Hepatocyte (in vitro differentiated cells): ENCODE measurements at regions not wholly inside any gene's neighbourhood (a gene's known extent, or its start where the extent isn't known, plus 50 kb on each side); places are given as distances from the start of the nearest gene placed in this dataset.

Experiments used
- EZH2 ChIP-seq: fragments of 200-600 bp; sonication (generic); IDR thresholded peaks from 2 replicates; pipeline ENCODE4 v1.6.1; 2016; ENCODE audit warnings: antibody characterized with exemption, mild to moderate bottlenecking, borderline replicate concordance
- TF ChIP-seq, protein P1 (sequence below): fragments of 200-600 bp; sonication (generic); IDR thresholded peaks from 2 replicates; pipeline ENCODE4 v1.5.1; 2016; ENCODE audit warnings: antibody characterized with exemption, mild to moderate bottlenecking; ENCODE audit not compliant: poor library complexity

DNA sequence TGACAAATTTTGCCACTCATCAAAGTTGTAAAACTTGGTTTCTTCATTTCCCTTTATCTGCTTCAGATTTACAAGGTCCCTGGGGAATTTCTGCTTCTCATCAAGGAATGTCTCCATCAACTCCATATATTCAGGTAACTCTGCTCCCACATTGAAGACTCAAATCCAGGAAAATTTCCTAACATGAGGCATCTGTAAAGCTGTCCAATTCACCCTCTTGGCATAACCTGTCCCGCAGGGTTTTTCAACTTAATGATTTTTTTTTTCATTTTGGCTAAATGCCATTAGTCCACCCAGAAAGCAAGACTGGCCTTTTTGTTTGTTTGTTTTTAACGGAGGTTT, 50.2 kb upstream of the SLC30A5 start:
- TF ChIP-seq, protein P1, sequence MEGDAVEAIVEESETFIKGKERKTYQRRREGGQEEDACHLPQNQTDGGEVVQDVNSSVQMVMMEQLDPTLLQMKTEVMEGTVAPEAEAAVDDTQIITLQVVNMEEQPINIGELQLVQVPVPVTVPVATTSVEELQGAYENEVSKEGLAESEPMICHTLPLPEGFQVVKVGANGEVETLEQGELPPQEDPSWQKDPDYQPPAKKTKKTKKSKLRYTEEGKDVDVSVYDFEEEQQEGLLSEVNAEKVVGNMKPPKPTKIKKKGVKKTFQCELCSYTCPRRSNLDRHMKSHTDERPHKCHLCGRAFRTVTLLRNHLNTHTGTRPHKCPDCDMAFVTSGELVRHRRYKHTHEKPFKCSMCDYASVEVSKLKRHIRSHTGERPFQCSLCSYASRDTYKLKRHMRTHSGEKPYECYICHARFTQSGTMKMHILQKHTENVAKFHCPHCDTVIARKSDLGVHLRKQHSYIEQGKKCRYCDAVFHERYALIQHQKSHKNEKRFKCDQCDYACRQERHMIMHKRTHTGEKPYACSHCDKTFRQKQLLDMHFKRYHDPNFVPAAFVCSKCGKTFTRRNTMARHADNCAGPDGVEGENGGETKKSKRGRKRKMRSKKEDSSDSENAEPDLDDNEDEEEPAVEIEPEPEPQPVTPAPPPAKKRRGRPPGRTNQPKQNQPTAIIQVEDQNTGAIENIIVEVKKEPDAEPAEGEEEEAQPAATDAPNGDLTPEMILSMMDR = no peak
- no peak for TF ChIP-seq EZH2
